ENCODE measurements at regions not wholly inside any gene's neighbourhood (a gene's known extent, or its start where the extent isn't known, plus 50 kb on each side); places are given as distances from the start of the nearest gene placed in this dataset.

GRCh38 chr5:113866763-113867162 is 353.3 kb downstream of the YTHDC2 start:
- ChIA-PET POLR2A (no interaction called here), CTCF (no interaction called here)
- ATAC-seq = no peak
- peak; percentile 7 for DNase-seq
- Mint-ChIP-seq H3K27ac (no peak overlapping the region), H3K4me3 (no peak overlapping the region), H3K9me3 (ENCODE audit: low read depth) (peaks cover 7% of the 10 kb centered on the region), H3K27me3 (no peaks in the 10 kb centered on the region), H3K4me1 (no peaks in the 10 kb centered on the region), H3K36me3 (ENCODE audit: low read depth) (no peaks in the 10 kb centered on the region)
- intact Hi-C loops (cut with DNase I, micrococcal nuclease) = no loop called here

DNA sequence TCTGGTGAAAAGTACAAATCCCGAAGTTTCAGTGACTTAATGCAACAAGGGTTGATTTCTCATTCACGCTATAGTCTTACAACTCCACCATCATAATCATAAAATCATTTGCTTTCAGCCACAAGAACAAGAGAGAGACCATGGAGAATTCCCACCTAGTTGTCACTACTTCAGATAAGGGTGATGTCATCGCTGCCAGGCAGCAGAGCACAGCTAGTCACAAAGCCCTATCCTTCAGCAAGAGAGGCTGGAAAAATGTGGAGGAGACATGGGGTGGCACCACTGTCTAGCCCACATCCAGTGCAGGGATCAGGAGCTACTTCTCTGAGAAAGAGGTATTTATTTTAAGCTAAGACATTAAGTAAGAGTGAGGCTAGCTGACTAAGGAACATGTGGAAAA is 356.1 kb downstream of the YTHDC2 start:
- DNase-seq (no peak), ATAC-seq (no peak)
- POLR2A ChIA-PET = no interaction called here
- intact Hi-C loops (cut with DNase I, micrococcal nuclease) = no loop called here
- no peaks in the 10 kb centered on the region for H3K27me3 Mint-ChIP-seq
- no peaks in the 10 kb centered on the region for H3K36me3 Mint-ChIP-seq (ENCODE audit: low read depth)
- H3K4me3 Mint-ChIP-seq = no peak overlapping the region
- CTCF ChIA-PET = no interaction called here
- H3K27ac Mint-ChIP-seq = no peak overlapping the region
- peaks cover 7% of the 10 kb centered on the region for H3K9me3 Mint-ChIP-seq (ENCODE audit: low read depth)
- H3K4me1 Mint-ChIP-seq = no peaks in the 10 kb centered on the region

DNA sequence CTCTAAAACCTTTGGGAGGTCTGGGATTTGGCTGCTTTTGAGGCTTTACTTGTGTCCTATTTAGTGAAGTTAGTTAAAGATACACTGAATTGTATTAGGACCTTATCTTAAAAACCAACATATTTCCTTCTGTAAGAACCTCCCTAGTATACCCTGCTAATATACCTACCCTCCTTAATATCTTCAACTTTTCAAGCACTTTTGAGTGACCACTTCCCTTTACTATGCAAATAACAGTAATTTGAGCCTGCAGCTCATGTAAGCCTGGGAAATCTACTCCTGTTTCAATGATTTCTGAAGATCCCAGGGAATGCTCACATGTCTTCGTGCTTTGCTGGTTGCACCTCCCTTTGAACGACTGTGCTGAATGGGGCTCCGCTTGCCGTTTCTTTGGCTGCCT is 358.5 kb downstream of the YTHDC2 start:
- intact Hi-C loops (cut with DNase I, micrococcal nuclease) = no loop called here
- ChIA-PET CTCF (no interaction called here), POLR2A (no interaction called here)

DNA sequence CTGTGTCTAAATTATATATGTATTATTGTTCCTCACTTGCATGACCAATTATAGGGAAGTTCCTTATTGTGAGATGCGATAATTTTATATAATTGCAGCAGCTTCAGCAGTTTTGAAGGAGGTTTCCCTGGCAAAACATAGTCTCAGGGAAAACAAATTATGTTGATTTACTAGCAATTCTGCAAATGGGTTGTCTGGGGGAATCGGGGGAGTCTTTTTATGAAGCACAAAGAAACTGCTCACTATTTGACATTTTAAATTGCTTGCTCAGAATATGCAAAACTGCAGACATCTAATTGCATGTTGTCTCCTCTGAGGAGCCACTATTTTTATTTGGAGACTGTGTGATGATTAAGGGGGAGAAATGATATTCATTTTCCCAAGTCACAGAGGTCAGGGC is 361.6 kb downstream of the YTHDC2 start:
- intact Hi-C loops (cut with DNase I, micrococcal nuclease) = no loop called here
- no peak for DNase-seq
- H3K4me1 Mint-ChIP-seq = no peaks in the 10 kb centered on the region
- no peak overlapping the region for H3K4me3 Mint-ChIP-seq
- CTCF ChIA-PET = no interaction called here
- POLR2A ChIA-PET = no interaction called here
- peaks cover 3% of the 10 kb centered on the region for H3K9me3 Mint-ChIP-seq (ENCODE audit: low read depth)
- no peaks in the 10 kb centered on the region for H3K36me3 Mint-ChIP-seq (ENCODE audit: low read depth)
- no peak overlapping the region for H3K27ac Mint-ChIP-seq
- ATAC-seq = no peak
- H3K27me3 Mint-ChIP-seq = no peaks in the 10 kb centered on the region

More for the DNA sequence above, 358.5 kb downstream of the YTHDC2 start:
- Mint-ChIP-seq H3K36me3 (ENCODE audit: low read depth) (no peaks in the 10 kb centered on the region), H3K4me1 (no peaks in the 10 kb centered on the region), H3K9me3 (ENCODE audit: low read depth) (peaks cover 7% of the 10 kb centered on the region), H3K27me3 (no peaks in the 10 kb centered on the region), H3K4me3 (no peak overlapping the region), H3K27ac (no peak overlapping the region)
- DNase-seq (no peak), ATAC-seq (no peak)

- ChIA-PET POLR2A (no interaction called here), CTCF (no interaction called here)
- H3K27me3 Mint-ChIP-seq = no peaks in the 10 kb centered on the region
- H3K4me1 Mint-ChIP-seq = no peaks in the 10 kb centered on the region
- H3K27ac Mint-ChIP-seq = no peak overlapping the region
- no peaks in the 10 kb centered on the region for H3K36me3 Mint-ChIP-seq (ENCODE audit: low read depth)
- H3K9me3 Mint-ChIP-seq (ENCODE audit: low read depth) = no peaks in the 10 kb centered on the region
- DNase-seq (no peak), ATAC-seq (no peak)
- H3K4me3 Mint-ChIP-seq = no peak overlapping the region
- intact Hi-C loops (cut with DNase I, micrococcal nuclease) = no loop called here
These were observed 378.0 kb downstream of the YTHDC2 start for GRCh38 chr5:113891491-113891890.

DNA sequence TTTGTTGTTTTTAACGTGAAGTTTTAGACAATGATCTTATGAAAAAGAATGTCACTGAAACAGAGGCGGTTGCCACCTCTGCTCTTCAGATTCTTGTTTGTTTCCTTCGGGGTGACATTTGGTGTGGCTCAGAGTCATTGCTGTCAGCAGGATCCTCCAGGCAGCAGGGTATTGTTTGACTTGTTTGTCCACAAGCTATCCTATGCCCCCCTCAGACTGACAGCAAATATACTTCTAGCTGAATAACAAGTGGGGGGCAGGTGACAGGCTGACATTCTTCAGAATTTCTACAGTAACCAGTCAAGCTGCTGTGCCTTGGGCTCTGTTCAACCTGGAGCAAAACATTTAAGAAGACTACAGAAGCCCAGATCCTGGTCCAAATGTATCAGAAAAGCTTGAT is 383.3 kb downstream of the YTHDC2 start:
- no peak for ATAC-seq
- H3K36me3 Mint-ChIP-seq (ENCODE audit: low read depth) = no peaks in the 10 kb centered on the region

DNA sequence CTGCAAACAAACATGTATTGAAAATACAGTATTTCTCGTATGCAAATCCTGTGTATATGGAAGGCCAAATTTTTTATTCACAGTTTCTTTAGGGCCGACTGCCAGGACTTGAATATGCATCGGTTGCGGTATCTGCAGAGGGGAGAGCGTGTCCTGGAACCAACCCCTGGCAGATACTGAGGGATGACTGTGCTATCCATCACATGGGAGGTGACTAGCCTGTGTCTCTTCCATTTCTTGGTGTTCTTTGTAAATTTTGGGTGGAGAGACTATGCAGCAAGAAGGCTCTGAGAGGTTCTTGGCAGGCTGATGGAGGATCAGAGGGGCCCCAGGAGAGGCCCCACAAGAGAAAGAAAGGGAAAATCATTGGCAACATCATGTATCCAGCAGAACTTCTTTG is 384.3 kb downstream of the YTHDC2 start:
- Mint-ChIP-seq H3K27ac (no peak overlapping the region), H3K4me1 (no peaks in the 10 kb centered on the region), H3K9me3 (ENCODE audit: low read depth) (no peaks in the 10 kb centered on the region), H3K36me3 (ENCODE audit: low read depth) (no peaks in the 10 kb centered on the region), H3K4me3 (no peak overlapping the region), H3K27me3 (peaks cover 5% of the 10 kb centered on the region)
- intact Hi-C loops (cut with DNase I, micrococcal nuclease) = no loop called here
- no peak for DNase-seq
- ChIA-PET CTCF (no interaction called here), POLR2A (no interaction called here)
- no peak for ATAC-seq

More for the DNA sequence above, 383.3 kb downstream of the YTHDC2 start:
- DNase-seq = no peak
- ChIA-PET POLR2A (no interaction called here), CTCF (no interaction called here)
- H3K27ac Mint-ChIP-seq = no peak overlapping the region
- intact Hi-C loops (cut with DNase I, micrococcal nuclease) = no loop called here
- peaks cover 5% of the 10 kb centered on the region for H3K27me3 Mint-ChIP-seq
- H3K9me3 Mint-ChIP-seq (ENCODE audit: low read depth) = no peaks in the 10 kb centered on the region
- no peak overlapping the region for H3K4me3 Mint-ChIP-seq
- H3K4me1 Mint-ChIP-seq = no peaks in the 10 kb centered on the region

DNA sequence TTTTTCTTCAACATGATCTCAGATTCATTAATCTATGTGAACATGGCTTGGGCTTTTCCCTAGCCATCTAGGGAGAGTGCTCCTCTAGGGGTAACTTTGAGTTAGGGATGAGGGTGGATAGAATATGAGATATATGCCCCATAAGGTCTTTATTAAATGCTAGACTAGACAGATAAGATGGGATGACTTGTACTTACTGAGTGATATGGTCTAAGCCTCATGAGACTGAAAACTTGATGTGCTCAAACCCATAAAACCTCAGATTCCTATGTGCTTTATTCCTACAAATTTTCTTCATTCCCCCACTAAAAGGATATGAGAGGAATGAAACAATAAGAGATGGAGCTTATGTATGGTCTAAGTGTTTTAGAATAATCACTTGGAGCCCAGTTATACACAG is 386.6 kb downstream of the YTHDC2 start:
- ATAC-seq = no peak
- Mint-ChIP-seq H3K4me1 (no peaks in the 10 kb centered on the region), H3K36me3 (ENCODE audit: low read depth) (no peaks in the 10 kb centered on the region), H3K27me3 (peaks cover 5% of the 10 kb centered on the region), H3K9me3 (ENCODE audit: low read depth) (no peaks in the 10 kb centered on the region), H3K4me3 (no peak overlapping the region), H3K27ac (no peak overlapping the region)
- POLR2A ChIA-PET = no interaction called here
- no peak for DNase-seq
- CTCF ChIA-PET = no interaction called here
- intact Hi-C loops (cut with DNase I, micrococcal nuclease) = no loop called here

- intact Hi-C loops (cut with DNase I, micrococcal nuclease) = no loop called here
- no peaks in the 10 kb centered on the region for H3K36me3 Mint-ChIP-seq (ENCODE audit: low read depth)
- H3K4me3 Mint-ChIP-seq = no peak overlapping the region
- ChIA-PET POLR2A (no interaction called here), CTCF (no interaction called here)
- no peak overlapping the region for H3K27ac Mint-ChIP-seq
- no peaks in the 10 kb centered on the region for H3K4me1 Mint-ChIP-seq
- no peaks in the 10 kb centered on the region for H3K9me3 Mint-ChIP-seq (ENCODE audit: low read depth)
- DNase-seq (no peak), ATAC-seq (no peak)
- H3K27me3 Mint-ChIP-seq = peaks cover 5% of the 10 kb centered on the region
These were observed 387.3 kb downstream of the YTHDC2 start for GRCh38 chr5:113900816-113901215.

DNA sequence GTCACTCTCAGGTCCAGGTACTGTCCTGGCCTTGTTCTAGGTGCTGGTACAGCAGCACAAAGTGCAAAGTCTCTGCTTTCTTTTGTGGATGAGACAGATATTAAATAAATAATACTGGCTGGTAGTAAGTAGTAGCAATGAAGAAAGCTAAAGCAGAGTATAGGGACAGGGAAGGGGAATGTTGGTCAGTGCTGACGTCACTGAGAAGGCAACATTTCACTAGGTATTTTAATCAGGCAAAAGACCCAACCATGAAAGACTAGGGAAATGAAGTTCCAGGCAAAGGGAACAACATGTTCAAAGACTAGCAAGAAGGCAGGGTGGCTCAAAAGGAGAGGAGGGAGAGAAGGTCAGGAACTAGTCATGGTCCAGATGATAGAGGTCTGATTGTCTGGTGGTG is 388.2 kb downstream of the YTHDC2 start:
- H3K9me3 Mint-ChIP-seq (ENCODE audit: low read depth) = no peaks in the 10 kb centered on the region
- ATAC-seq = no peak
- H3K27me3 Mint-ChIP-seq = peaks cover 5% of the 10 kb centered on the region
- DNase-seq = no peak
- no peaks in the 10 kb centered on the region for H3K36me3 Mint-ChIP-seq (ENCODE audit: low read depth)
- intact Hi-C loops (cut with DNase I, micrococcal nuclease) = no loop called here
- no peak overlapping the region for H3K27ac Mint-ChIP-seq
- CTCF ChIA-PET = no interaction called here
- no peaks in the 10 kb centered on the region for H3K4me1 Mint-ChIP-seq
- no peak overlapping the region for H3K4me3 Mint-ChIP-seq
- POLR2A ChIA-PET = no interaction called here

GRCh38 chr5:113902917-113903660 is 389.6 kb downstream of the YTHDC2 start:
- no peaks in the 10 kb centered on the region for H3K9me3 Mint-ChIP-seq (ENCODE audit: low read depth)
- no peak overlapping the region for H3K27ac Mint-ChIP-seq
- H3K36me3 Mint-ChIP-seq (ENCODE audit: low read depth) = no peaks in the 10 kb centered on the region
- CTCF ChIA-PET = no interaction called here
- no peaks in the 10 kb centered on the region for H3K4me1 Mint-ChIP-seq
- H3K4me3 Mint-ChIP-seq = no peak overlapping the region
- peaks cover 5% of the 10 kb centered on the region for H3K27me3 Mint-ChIP-seq
- POLR2A ChIA-PET = no interaction called here
- ATAC-seq (no peak), DNase-seq (no peak)
- intact Hi-C loops (cut with DNase I, micrococcal nuclease) = no loop called here

- H3K36me3 Mint-ChIP-seq (ENCODE audit: low read depth) = no peaks in the 10 kb centered on the region
- intact Hi-C loops (cut with DNase I, micrococcal nuclease) = no loop called here
- no peak overlapping the region for H3K27ac Mint-ChIP-seq
- no peaks in the 10 kb centered on the region for H3K27me3 Mint-ChIP-seq
- no peak for ATAC-seq
- POLR2A ChIA-PET = no interaction called here
- no peak for DNase-seq
- H3K4me1 Mint-ChIP-seq = no peaks in the 10 kb centered on the region
- no peaks in the 10 kb centered on the region for H3K9me3 Mint-ChIP-seq (ENCODE audit: low read depth)
- no peak overlapping the region for H3K4me3 Mint-ChIP-seq
- CTCF ChIA-PET = no interaction called here
These were observed 396.3 kb downstream of the YTHDC2 start for GRCh38 chr5:113909782-113910181.

DNA sequence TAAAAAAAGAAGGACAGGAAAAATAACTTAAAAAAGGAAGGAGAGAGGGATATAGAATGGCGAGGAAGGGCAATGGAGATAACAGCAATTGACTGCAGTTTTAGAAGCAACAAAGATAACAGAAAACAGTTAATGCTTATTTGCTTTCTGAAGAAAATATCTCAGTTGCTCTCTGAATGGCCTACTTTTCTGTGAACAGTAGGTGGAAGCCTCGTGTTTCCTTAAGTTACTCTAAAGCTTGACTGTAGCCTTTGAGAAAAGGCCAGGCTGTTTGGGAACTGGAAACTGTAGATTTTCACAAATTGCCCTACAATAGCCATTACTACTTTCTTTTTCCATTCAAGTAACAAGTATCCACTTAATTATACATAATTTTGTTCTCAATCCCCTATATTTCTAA is 404.5 kb downstream of the YTHDC2 start:
- POLR2A ChIA-PET = no interaction called here
- no peak for ATAC-seq
- intact Hi-C loops (cut with DNase I, micrococcal nuclease) = no loop called here
- Mint-ChIP-seq H3K27ac (no peak overlapping the region), H3K4me3 (no peak overlapping the region), H3K36me3 (ENCODE audit: low read depth) (no peaks in the 10 kb centered on the region), H3K4me1 (no peaks in the 10 kb centered on the region), H3K27me3 (no peaks in the 10 kb centered on the region), H3K9me3 (ENCODE audit: low read depth) (peaks cover 3% of the 10 kb centered on the region)
- CTCF ChIA-PET = no interaction called here
- DNase-seq = no peak
